IMR-90 (cell line): ENCODE measurements at regions not wholly inside any gene's neighbourhood (a gene's known extent, or its start where the extent isn't known, plus 50 kb on each side); places are given as distances from the start of the nearest gene placed in this dataset.

Source experiments
- ATAC-seq: fragments of 200-7000 bp; cut with Tn5 transposase; 2 replicates; pipeline ENCODE4 v1.9.1; 2020; ENCODE audit warnings: low read depth, mild to moderate bottlenecking, moderate library complexity
- BruUV-seq: library from RNA; stranded (reverse); fragments of 400-500 nt; replicated peaks from 2 replicates; lab custom pipeline; 2021; lab: Mats Ljungman, UMichigan
- CTCF ChIA-PET: fragments of 300-600 bp; formaldehyde crosslinking; extraction: SDS; loops from one replicate; lab custom pipeline; 2021; ENCODE audit warnings: antibody characterized with exemption; lab: Yijun Ruan, JAX
- POLR2A ChIA-PET: fragments of 300-600 bp; sonication (Branson Sonifier 250); formaldehyde crosslinking; loops from one replicate; lab custom pipeline; 2022; ENCODE audit warnings: antibody characterized with exemption; ENCODE audit not compliant: unreplicated experiment; lab: Charles Lee
- DNase-seq: peaks from one replicate; pipeline ENCODE4 v3.0.0; 2013
- H2AFZ ChIP-seq: replicated peaks from 2 replicates; pipeline ENCODE3; 2013; ENCODE audit warnings: low read length, mild to moderate bottlenecking; ENCODE audit not compliant: poor library complexity
- H2AK5ac ChIP-seq: 2 replicates; pipeline ENCODE4 v1.6.1; 2013; ENCODE audit warnings: low read depth, low read length, inconsistent platforms
- H2AK9ac ChIP-seq: replicated peaks from 2 replicates; pipeline ENCODE3; 2013; ENCODE audit warnings: mild to moderate bottlenecking, low read depth, low read length, moderate library complexity; ENCODE audit not compliant: poor library complexity
- H2BK120ac ChIP-seq: 2 replicates; pipeline ENCODE4 v1.6.1; 2013; ENCODE audit warnings: low read depth, low read length, inconsistent platforms
- H2BK15ac ChIP-seq: 3 replicates; pipeline ENCODE4 v1.6.1; 2013; ENCODE audit warnings: low read depth, low read length, inconsistent platforms
- H2BK20ac ChIP-seq: 2 replicates; pipeline ENCODE4 v1.6.1; 2013; ENCODE audit warnings: low read depth, mild to moderate bottlenecking, inconsistent platforms, low read length, moderate library complexity
- H2BK5ac ChIP-seq: 2 replicates; pipeline ENCODE4 v1.6.1; 2013; ENCODE audit warnings: mild to moderate bottlenecking, low read depth, low read length, inconsistent platforms; ENCODE audit not compliant: poor library complexity, severe bottlenecking
- H3K14ac ChIP-seq: replicated peaks from 2 replicates; pipeline ENCODE4 v1.6.1; 2013; ENCODE audit warnings: low read depth, low read length, inconsistent platforms
- H3K18ac ChIP-seq: 2 replicates; pipeline ENCODE4 v1.6.1; 2013; ENCODE audit warnings: low read depth, low read length, control low read depth
- H3K23ac ChIP-seq: 2 replicates; pipeline ENCODE4 v1.6.1; 2013; ENCODE audit warnings: low read depth, low read length, inconsistent platforms
- H3K27ac ChIP-seq: 2 replicates; pipeline ENCODE4 v1.5.1; 2013; ENCODE audit warnings: mild to moderate bottlenecking, control low read depth, low read length; ENCODE audit not compliant: insufficient read depth
- H3K27me3 ChIP-seq: 2 replicates; pipeline ENCODE4 v1.6.1; 2013; ENCODE audit warnings: low read length; ENCODE audit not compliant: control insufficient read depth, insufficient read depth
- H3K36me3 ChIP-seq: 2 replicates; pipeline ENCODE4 v1.6.1; 2013; ENCODE audit warnings: low read length, mixed read lengths; ENCODE audit not compliant: control insufficient read depth, insufficient read depth
- H3K4ac ChIP-seq: 2 replicates; pipeline ENCODE4 v1.6.1; 2013; ENCODE audit warnings: low read depth, low read length, inconsistent platforms
- H3K4me1 ChIP-seq: 2 replicates; pipeline ENCODE4 v1.6.1; 2013; ENCODE audit warnings: low read length, mixed read lengths; ENCODE audit not compliant: control insufficient read depth, insufficient read depth
- H3K4me2 ChIP-seq: 2 replicates; pipeline ENCODE4 v1.6.1; 2013; ENCODE audit warnings: low read depth, mild to moderate bottlenecking, control low read depth, low read length, moderate library complexity
- H3K4me3 ChIP-seq: 2 replicates; pipeline ENCODE4 v1.5.1; 2013; ENCODE audit warnings: low read depth, mild to moderate bottlenecking, control low read depth, low read length, moderate library complexity; ENCODE audit not compliant: insufficient read depth
- H3K56ac ChIP-seq: 2 replicates; pipeline ENCODE4 v1.6.1; 2013; ENCODE audit warnings: low read length, inconsistent platforms; ENCODE audit not compliant: insufficient read depth; ENCODE audit errors: extremely low read depth
- H3K79me1 ChIP-seq, 2 experiments: 2 replicates each; pipeline ENCODE4 v1.6.1; 2013; ENCODE audit warnings: low read length in 2 of 2, inconsistent platforms in 1 of 2, low read depth in 1 of 2
- H3K9ac ChIP-seq: 2 replicates; pipeline ENCODE4 v1.6.1; 2013; ENCODE audit warnings: low read depth, low read length, control low read depth
- H3K9me1 ChIP-seq: 2 replicates; pipeline ENCODE4 v1.6.1; 2013; ENCODE audit warnings: low read length, inconsistent platforms; ENCODE audit not compliant: insufficient read depth
- H3K9me3 ChIP-seq: 2 replicates; pipeline ENCODE4 v1.6.1; 2013; ENCODE audit warnings: low read length; ENCODE audit not compliant: control insufficient read depth, insufficient read depth
- H4K20me1 ChIP-seq: 2 replicates; pipeline ENCODE4 v1.6.1; 2013; ENCODE audit warnings: low read length, inconsistent platforms; ENCODE audit not compliant: insufficient read depth
- H4K5ac ChIP-seq: 2 replicates; pipeline ENCODE4 v1.6.1; 2013; ENCODE audit warnings: mild to moderate bottlenecking, low read depth, low read length, control low read depth
- H4K8ac ChIP-seq, 2 experiments: 2 replicates each; pipeline ENCODE4 v1.6.1; 2013; ENCODE audit warnings: low read depth in 2 of 2, low read length in 2 of 2, control low read depth in 1 of 2, inconsistent platforms in 1 of 2
- H4K91ac ChIP-seq: 2 replicates; pipeline ENCODE4 v1.6.1; 2013; ENCODE audit warnings: low read depth, low read length, inconsistent platforms; ENCODE audit not compliant: insufficient read depth
- BHLHE40 ChIP-seq: fragments of 150-350 bp; IDR thresholded peaks from 2 replicates; pipeline ENCODE4 v1.6.1; 2016; ENCODE audit warnings: mild to moderate bottlenecking, low read depth, low read length
- CHD1 ChIP-seq: IDR thresholded peaks from 2 replicates; pipeline ENCODE4 v1.6.1; 2012; ENCODE audit warnings: low read depth, low read length, improper control_type of control experiment
- CTCF ChIP-seq: conservative IDR thresholded peaks from 2 replicates; pipeline ENCODE4 v1.5.1; 2012; ENCODE audit warnings: mild to moderate bottlenecking, low read depth, low read length, improper control_type of control experiment
- MAFK ChIP-seq: IDR thresholded peaks from 2 replicates; pipeline ENCODE4 v1.6.1; 2012; ENCODE audit warnings: low read depth, low read length, improper control_type of control experiment
- MAZ ChIP-seq: IDR thresholded peaks from 2 replicates; pipeline ENCODE4 v1.6.1; 2012; ENCODE audit warnings: low read depth, mild to moderate bottlenecking, low read length, improper control_type of control experiment, moderate library complexity, borderline replicate concordance
- MXI1 ChIP-seq: IDR thresholded peaks from 2 replicates; pipeline ENCODE4 v1.6.1; 2012; ENCODE audit warnings: low read depth, mild to moderate bottlenecking, low read length, moderate library complexity, borderline replicate concordance
- NFE2L2 ChIP-seq: fragments of 150-350 bp; IDR thresholded peaks from 2 replicates; pipeline ENCODE4 v1.6.1; 2016; ENCODE audit warnings: low read depth, mild to moderate bottlenecking, low read length
- POLR2A ChIP-seq: IDR thresholded peaks from 2 replicates; pipeline ENCODE4 v1.6.1; 2012; ENCODE audit warnings: mild to moderate bottlenecking, low read depth, low read length
- RFX5 ChIP-seq: IDR thresholded peaks from 2 replicates; pipeline ENCODE4 v1.8.0; 2012; ENCODE audit warnings: low read depth, mild to moderate bottlenecking, low read length, moderate library complexity
- SMC3 ChIP-seq: fragments of 150-350 bp; IDR thresholded peaks from 2 replicates; pipeline ENCODE4 v1.6.1; 2016; ENCODE audit warnings: low read depth, mild to moderate bottlenecking, antibody characterized with exemption, low read length, moderate library complexity
- WGBS, 2 experiments: methylation state at CpG; one replicate each; pipeline versions ENCODE4 v1.1.5 to v1.1.7; 2013; ENCODE audit warnings: missing lambda C conversion rate in 2 of 2; ENCODE audit not compliant: insufficient read length in 1 of 2; ENCODE audit errors: extremely low coverage in 2 of 2; 5-methylcytosine and 5-hydroxymethylcytosine counted together
- dilution Hi-C: fragments of 300-500 bp; cut with HindIII; formaldehyde crosslinking; loops from one replicate; pipeline ENCODE4 v1.14.3; 2018; ENCODE audit warnings: low sequenced_read_pairs; ENCODE audit not compliant: unreplicated experiment
- in situ Hi-C: fragments of 300-500 bp; cut with MboI; formaldehyde crosslinking; loops from 3 replicates; pipeline ENCODE4 v1.14.3; 2019; ENCODE audit warnings: low sequenced_read_pairs, inconsistent platforms, mixed read lengths
- intact Hi-C: fragments of 100-400 bp; cut with micrococcal nuclease; formaldehyde crosslinking; loops from 2 replicates; pipeline ENCODE4 v1.10.0; 2022

GRCh38 chr12:126107659-126108058, 1042.4 kb downstream of the AACS start:
- BruUV-seq = no TSS peak
- in situ Hi-C loops = no loop called here

More at GRCh38 chr12:126107659-126108058, 1042.4 kb downstream of the AACS start:
- Histone ChIP-seq H4K5ac (no peak overlapping the region), H2BK20ac (no peak overlapping the region), H3K18ac (no peak overlapping the region), H3K4ac (no peak overlapping the region), H2BK120ac (no peak overlapping the region), H3K14ac (no peak overlapping the region), H3K9me1 (no peaks in the 10 kb centered on the region), H4K91ac (no peak overlapping the region), H2AFZ (no peak overlapping the region), H2AK9ac (no peak overlapping the region), H2AK5ac (no peak overlapping the region), H3K4me1 (no peaks in the 10 kb centered on the region), H3K27ac (no peak overlapping the region), H2BK5ac (no peak overlapping the region), H3K23ac (no peak overlapping the region), H4K8ac (no peak overlapping the region), H3K79me1 (no peaks in the 10 kb centered on the region), H2BK15ac (no peak overlapping the region), H4K20me1 (no peaks in the 10 kb centered on the region), H3K56ac (no peak overlapping the region), H3K27me3 (no peaks in the 10 kb centered on the region), H3K4me3 (no peak overlapping the region), H3K9me3 (peaks cover 12% of the 10 kb centered on the region), H3K36me3 (no peaks in the 10 kb centered on the region), H3K9ac (no peak overlapping the region), H3K4me2 (no peak overlapping the region)
- WGBS, 2 experiments = 20% methylated on average over 2 of the region's 13 CpGs; no CpG with 5 or more reads in 1 of the 2 experiments
- intact Hi-C loops = no loop called here
- TF ChIP-seq MXI1 (no peak), CHD1 (no peak), SMC3 (no peak), RFX5 (no peak), MAZ (no peak), CTCF (no peak), NFE2L2 (no peak), MAFK (no peak), BHLHE40 (no peak), POLR2A (no peak)
- no peak for DNase-seq
- ATAC-seq = no peak
- CTCF ChIA-PET = no interaction called here
- dilution Hi-C loops = no loop called here
- POLR2A ChIA-PET = no interaction called here
